UCSD-AML1 (cell line): ENCODE measurements at regions not wholly inside any gene's neighbourhood (a gene's known extent, or its start where the extent isn't known, plus 50 kb on each side); places are given as distances from the start of the nearest gene placed in this dataset.
"Not testable (repeated sequence)": the region's sequence is repeated elsewhere in the genome, so short reads cannot be mapped to it uniquely, and the experiment has no call there.

ENCODE experiments used
- DNase-seq: peaks from one replicate; lab custom pipeline; 2025; ENCODE audit not compliant: unreplicated experiment; lab: John Stamatoyannopoulos, UW

GRCh38 chr15:20309966-20310365 is 231.6 kb downstream of the GOLGA6L6 start:
- DNase-seq: not testable (repeated sequence)

GRCh38 chr15:20309395-20309794 is 232.2 kb downstream of the GOLGA6L6 start:
- DNase-seq: not testable (repeated sequence)

- not testable (repeated sequence) for DNase-seq
Observed at GRCh38 chr15:20308027-20308690, 233.4 kb downstream of the GOLGA6L6 start.

GRCh38 chr15:20307137-20307536 is 234.5 kb downstream of the GOLGA6L6 start:
- DNase-seq: not testable (repeated sequence)

GRCh38 chr15:20306497-20307106 is 235.0 kb downstream of the GOLGA6L6 start:
- not testable (repeated sequence) for DNase-seq

GRCh38 chr15:20305912-20306311 is 235.7 kb downstream of the GOLGA6L6 start:
- DNase-seq: not testable (repeated sequence)

GRCh38 chr15:20305015-20305465 is 236.6 kb downstream of the GOLGA6L6 start:
- DNase-seq: not testable (repeated sequence)

- not testable (repeated sequence) for DNase-seq
Observed at GRCh38 chr15:20304282-20305014, 237.2 kb downstream of the GOLGA6L6 start.

- not testable (repeated sequence) for DNase-seq
Observed at GRCh38 chr15:20303248-20304171, 238.1 kb downstream of the GOLGA6L6 start.

- DNase-seq: not testable (repeated sequence)
Observed at GRCh38 chr15:20302141-20303069, 239.2 kb downstream of the GOLGA6L6 start.

GRCh38 chr15:20301471-20302081 is 240.0 kb downstream of the GOLGA6L6 start:
- DNase-seq: not testable (repeated sequence)

- not testable (repeated sequence) for DNase-seq
Observed at GRCh38 chr15:20301041-20301390, 240.6 kb downstream of the GOLGA6L6 start.

- DNase-seq: not testable (repeated sequence)
Observed at GRCh38 chr15:20300351-20301040, 241.1 kb downstream of the GOLGA6L6 start.

- DNase-seq: not testable (repeated sequence)
Observed at GRCh38 chr15:20297603-20298123, 243.9 kb downstream of the GOLGA6L6 start.

- DNase-seq: not testable (repeated sequence)
Observed at GRCh38 chr15:20296261-20296660, 245.3 kb downstream of the GOLGA6L6 start.

GRCh38 chr15:20295238-20295811 is 246.3 kb downstream of the GOLGA6L6 start:
- DNase-seq: no peak

GRCh38 chr15:20294651-20295237 is 246.9 kb downstream of the GOLGA6L6 start:
- no peak for DNase-seq
